ENCODE measurements at regions not wholly inside any gene's neighbourhood (a gene's known extent, or its start where the extent isn't known, plus 50 kb on each side); places are given as distances from the start of the nearest gene placed in this dataset.

GRCh38 chr2:18319987-18320386 lies 240.5 kb downstream of the RDH14 start:
- Histone ChIP-seq H3K79me1 (ENCODE audit: low read depth in 1 of 2, low read length in 2 of 2) (no peaks in the 10 kb centered on the region), H4K91ac (ENCODE audit: insufficient read depth, low read depth, low read length) (no peak overlapping the region), H3K4ac (ENCODE audit: low read depth, low read length) (no peak overlapping the region), H2AK5ac (ENCODE audit: low read depth, low read length) (no peak overlapping the region), H3K27me3 (ENCODE audit: control insufficient read depth, insufficient read depth, low read length) (no peaks in the 10 kb centered on the region), H4K8ac (ENCODE audit: low read depth in 2 of 2, low read length in 2 of 2) (no peak overlapping the region), H4K20me1 (ENCODE audit: insufficient read depth, low read length) (no peaks in the 10 kb centered on the region), H3K27ac (ENCODE audit: insufficient read depth, low read length) (no peak overlapping the region), H3K9me1 (ENCODE audit: insufficient read depth, low read length) (no peaks in the 10 kb centered on the region), H3K9me3 (ENCODE audit: control insufficient read depth, insufficient read depth, low read length) (no peaks in the 10 kb centered on the region), H2BK120ac (ENCODE audit: low read depth, low read length) (no peak overlapping the region), H2AFZ (replicated peaks; ENCODE audit: low read length, poor library complexity) (no peak overlapping the region), H3K4me2 (ENCODE audit: low read depth, low read length) (no peak overlapping the region), H2BK15ac (ENCODE audit: low read depth, low read length) (no peak overlapping the region), H3K4me1 (ENCODE audit: control insufficient read depth, insufficient read depth, low read length) (0 out of 2 replicates have a peak, but pooled peaks cover 3% of the 10 kb centered on the region), H3K9ac (ENCODE audit: low read depth, low read length) (no peak overlapping the region), H3K36me3 (ENCODE audit: control insufficient read depth, insufficient read depth, low read length) (no peaks in the 10 kb centered on the region), H3K23ac (ENCODE audit: low read depth, low read length) (no peak overlapping the region), H4K5ac (ENCODE audit: low read depth, low read length) (no peak overlapping the region), H3K18ac (ENCODE audit: low read depth, low read length) (no peak overlapping the region), H3K14ac (replicated peaks; ENCODE audit: low read depth, low read length) (no peak overlapping the region), H2BK5ac (ENCODE audit: low read depth, low read length, poor library complexity, severe bottlenecking) (no peak overlapping the region), H3K56ac (ENCODE audit: extremely low read depth, insufficient read depth, low read length) (no peak overlapping the region), H3K4me3 (ENCODE audit: insufficient read depth, low read depth, low read length) (no peak overlapping the region), H2BK20ac (ENCODE audit: low read depth, low read length) (no peak overlapping the region), H2AK9ac (replicated peaks; ENCODE audit: low read depth, low read length, poor library complexity) (no peak overlapping the region)
- peak; percentile 47 for DNase-seq
- in situ Hi-C loops (cut with MboI; ENCODE audit: low sequenced_read_pairs) (no loop called here), intact Hi-C loops (cut with micrococcal nuclease) (no loop called here), dilution Hi-C loops (cut with HindIII; ENCODE audit: low sequenced_read_pairs, unreplicated experiment) (no loop called here)
- ChIA-PET POLR2A (ENCODE audit: unreplicated experiment) (interaction anchor here (0.6 kb wide), 1 partner anchor 81 kb away, joined by 3 read pairs; no protein-coding TSS in a partner anchor), CTCF (interaction anchor here (0.6 kb wide), 1 partner anchor 52 kb away, joined by 3 read pairs; no protein-coding TSS in a partner anchor)
- BruUV-seq (replicated peaks) = no TSS peak
- peak; percentile 54 for ATAC-seq (ENCODE audit: low read depth)
- TF ChIP-seq RAD21 (IDR thresholded peaks at IDR 0.05; ENCODE audit: low read length) = no peak
- peak; percentile 78 for TF ChIP-seq NFE2L2 (IDR thresholded peaks at IDR 0.05; ENCODE audit: low read depth, low read length)
- TF ChIP-seq SMC3 (IDR thresholded peaks at IDR 0.05; ENCODE audit: low read depth, low read length) = no peak

All from IMR-90 (cell line).